ENCODE measurements at regions not wholly inside any gene's neighbourhood (a gene's known extent, or its start where the extent isn't known, plus 50 kb on each side); places are given as distances from the start of the nearest gene placed in this dataset.

- no peaks in the 10 kb centered on the region for H3K4me1 Mint-ChIP-seq
- H2AFZ ChIP-seq (replicated peaks) = no peak overlapping the region
- no peaks in the 10 kb centered on the region for H3K4me1 ChIP-seq
- H3K27me3 Mint-ChIP-seq (ENCODE audit: insufficient read depth, low read depth) = peaks cover 2% of the 10 kb centered on the region
- H3K27ac Mint-ChIP-seq = no peak overlapping the region
- H4K20me1 ChIP-seq (ENCODE audit: low read depth) = no peaks in the 10 kb centered on the region
- no peak overlapping the region for H3K4me3 Mint-ChIP-seq
- DNase-seq (ENCODE audit: low spot score) = no peak
- no peak overlapping the region for H3K4me2 ChIP-seq
- no peaks in the 10 kb centered on the region for H3K27me3 ChIP-seq
- TF ChIP-seq CTCF (IDR thresholded peaks at IDR 0.05) (no peak), EZH2phosphoT487 (IDR thresholded peaks at IDR 0.05) (no peak), EZH2 (IDR thresholded peaks at IDR 0.05) (no peak)
- H3K9ac ChIP-seq = no peak overlapping the region
- no peaks in the 10 kb centered on the region for H3K79me2 ChIP-seq (ENCODE audit: low read depth)
- H3K36me3 ChIP-seq = no peaks in the 10 kb centered on the region
- no peaks in the 10 kb centered on the region for H3F3A ChIP-seq (ENCODE audit: low read depth)
- H3K36me3 Mint-ChIP-seq = no peaks in the 10 kb centered on the region
- H3K4me3 ChIP-seq = no peak overlapping the region
- peaks cover 5% of the 10 kb centered on the region for H3K9me3 Mint-ChIP-seq
- no peaks in the 10 kb centered on the region for H3K9me3 ChIP-seq (ENCODE audit: low read depth)
- H3K27ac ChIP-seq = no peak overlapping the region
Observed at GRCh38 chr1:177620636-177621190, 349.1 kb downstream of the SEC16B start.

- Histone ChIP-seq H3K9me3 (ENCODE audit: low read depth) (no peaks in the 10 kb centered on the region), H3K79me2 (ENCODE audit: low read depth) (no peaks in the 10 kb centered on the region), H3K27ac (no peak overlapping the region), H3F3A (ENCODE audit: low read depth) (no peaks in the 10 kb centered on the region), H3K4me2 (no peak overlapping the region), H2AFZ (replicated peaks) (no peak overlapping the region), H3K4me3 (no peak overlapping the region), H3K9ac (no peak overlapping the region), H3K27me3 (no peaks in the 10 kb centered on the region), H3K4me1 (no peaks in the 10 kb centered on the region), H4K20me1 (ENCODE audit: low read depth) (no peaks in the 10 kb centered on the region), H3K36me3 (no peaks in the 10 kb centered on the region)
- H3K9me3 Mint-ChIP-seq = no peaks in the 10 kb centered on the region
- TF ChIP-seq EZH2 (IDR thresholded peaks at IDR 0.05) (no peak), EZH2phosphoT487 (IDR thresholded peaks at IDR 0.05) (no peak), CTCF (IDR thresholded peaks at IDR 0.05) (no peak)
- no peak overlapping the region for H3K4me3 Mint-ChIP-seq
- H3K4me1 Mint-ChIP-seq = no peaks in the 10 kb centered on the region
- H3K36me3 Mint-ChIP-seq = no peaks in the 10 kb centered on the region
- no peak for DNase-seq (ENCODE audit: low spot score)
- no peak overlapping the region for H3K27ac Mint-ChIP-seq
- H3K27me3 Mint-ChIP-seq (ENCODE audit: insufficient read depth, low read depth) = no peaks in the 10 kb centered on the region
Observed at GRCh38 chr1:177615251-177615650, 354.6 kb downstream of the SEC16B start.

GRCh38 chr1:177611402-177611801 lies 358.5 kb downstream of the SEC16B start:
- Mint-ChIP-seq H3K36me3 (no peaks in the 10 kb centered on the region), H3K9me3 (no peaks in the 10 kb centered on the region), H3K27me3 (ENCODE audit: insufficient read depth, low read depth) (no peaks in the 10 kb centered on the region), H3K4me1 (no peaks in the 10 kb centered on the region), H3K27ac (no peak overlapping the region), H3K4me3 (no peak overlapping the region)
- Histone ChIP-seq H3K36me3 (no peaks in the 10 kb centered on the region), H3K27ac (no peak overlapping the region), H3K4me3 (no peak overlapping the region), H3K27me3 (no peaks in the 10 kb centered on the region), H3K4me1 (no peaks in the 10 kb centered on the region), H3K4me2 (no peak overlapping the region), H3K9ac (no peak overlapping the region), H2AFZ (replicated peaks) (no peak overlapping the region), H3F3A (ENCODE audit: low read depth) (no peaks in the 10 kb centered on the region), H4K20me1 (ENCODE audit: low read depth) (no peaks in the 10 kb centered on the region), H3K79me2 (ENCODE audit: low read depth) (no peaks in the 10 kb centered on the region), H3K9me3 (ENCODE audit: low read depth) (no peaks in the 10 kb centered on the region)
- DNase-seq (ENCODE audit: low spot score) = no peak
- TF ChIP-seq EZH2 (IDR thresholded peaks at IDR 0.05) (no peak), EZH2phosphoT487 (IDR thresholded peaks at IDR 0.05) (no peak), CTCF (IDR thresholded peaks at IDR 0.05) (no peak)
